H1 (cell line): ENCODE measurements at regions not wholly inside any gene's neighbourhood (a gene's known extent, or its start where the extent isn't known, plus 50 kb on each side); places are given as distances from the start of the nearest gene placed in this dataset.

Experiments used
- CTCF ChIA-PET: fragments of 300-600 bp; sonication (Branson Sonifier 250); formaldehyde crosslinking; loops from one replicate; lab custom pipeline; 2021; ENCODE audit not compliant: partially characterized antibody; lab: Charles Lee
- POLR2A ChIA-PET: fragments of 300-600 bp; sonication (Branson Sonifier 250); formaldehyde crosslinking; loops from one replicate; lab custom pipeline; 2021; ENCODE audit warnings: inconsistent platforms; ENCODE audit not compliant: partially characterized antibody; lab: Charles Lee
- DNase-seq, 2 experiments: peaks; one replicate each; pipeline versions ENCODE4 v3.0.0 to v3.0.0-alpha.2; 2010 to 2022; ENCODE audit warnings: low spot score in 2 of 2, low read depth in 1 of 2, mixed read lengths in 1 of 2
- FAIRE-seq: peaks from 2 replicates; lab custom pipeline; 2011; peaks lifted over from hg19 to GRCh38; lab: Jason Lieb, UNC
- H2AFZ ChIP-seq: 2 replicates; pipeline ENCODE4 v1.8.1; 2012; ENCODE audit warnings: low read length, inconsistent platforms
- H2AK5ac ChIP-seq: 2 replicates; pipeline ENCODE4 v1.6.1; 2013; ENCODE audit warnings: low read depth, low read length
- H2BK120ac ChIP-seq: replicated peaks from 2 replicates; pipeline ENCODE3; 2013; ENCODE audit warnings: low read depth, low read length, inconsistent platforms
- H2BK12ac ChIP-seq: 2 replicates; pipeline ENCODE4 v1.6.1; 2013; ENCODE audit warnings: low read depth, low read length
- H2BK15ac ChIP-seq: 2 replicates; pipeline ENCODE4 v1.6.1; 2013; ENCODE audit warnings: low read length
- H2BK20ac ChIP-seq: 2 replicates; pipeline ENCODE4 v1.6.1; 2013; ENCODE audit warnings: low read length
- H2BK5ac ChIP-seq: 2 replicates; pipeline ENCODE4 v1.6.1; 2013; ENCODE audit warnings: low read depth, low read length
- H3K14ac ChIP-seq: 2 replicates; pipeline ENCODE4 v1.6.1; 2013; ENCODE audit warnings: inconsistent platforms; ENCODE audit not compliant: insufficient read length
- H3K18ac ChIP-seq: 2 replicates; pipeline ENCODE4 v1.6.1; 2013; ENCODE audit warnings: low read length; ENCODE audit errors: extremely low read depth
- H3K23ac ChIP-seq: 2 replicates; pipeline ENCODE4 v1.6.1; 2013; ENCODE audit warnings: inconsistent platforms; ENCODE audit not compliant: insufficient read length
- H3K23me2 ChIP-seq: 2 replicates; pipeline ENCODE4 v1.6.1; 2013; ENCODE audit warnings: low read depth, low read length
- H3K27ac ChIP-seq: 2 replicates; pipeline ENCODE4 v1.6.1; 2011; ENCODE audit warnings: low read depth, low read length, inconsistent platforms
- H3K27me3 ChIP-seq, 4 experiments: replicated peaks in 1 of 4; 1 replicate in 1 of 4; 2 replicates in 3 of 4; pipeline versions ENCODE4 v1.6.1 to v1.8.1; 2011 to 2013; ENCODE audit warnings: low read length in 3 of 4, mild to moderate bottlenecking in 3 of 4, inconsistent platforms in 2 of 4, mixed read lengths in 2 of 4, moderate library complexity in 1 of 4; ENCODE audit not compliant: control insufficient read depth in 3 of 4, insufficient read depth in 3 of 4; ENCODE audit errors: extremely low read depth in 1 of 4
- H3K36me3 ChIP-seq, 4 experiments: 2 replicates each; pipeline versions ENCODE4 v1.6.1 to v1.8.1; 2011 to 2013; ENCODE audit warnings: mild to moderate bottlenecking in 4 of 4, low read length in 3 of 4, moderate library complexity in 2 of 4, control low read depth in 1 of 4, inconsistent platforms in 1 of 4; ENCODE audit not compliant: insufficient read depth in 4 of 4, control insufficient read depth in 2 of 4
- H3K4ac ChIP-seq: replicated peaks from 2 replicates; pipeline ENCODE3; 2013; ENCODE audit warnings: low read length, low read depth, mixed read lengths, inconsistent platforms; ENCODE audit not compliant: insufficient read length
- H3K4me1 ChIP-seq, 4 experiments: replicated peaks in 1 of 4; 1 replicate in 1 of 4; 2 replicates in 3 of 4; pipeline versions ENCODE4 v1.6.1 to v1.8.1; 2011 to 2013; ENCODE audit warnings: low read length in 3 of 4, inconsistent platforms in 2 of 4, mixed read lengths in 1 of 4; ENCODE audit not compliant: insufficient read depth in 4 of 4, control insufficient read depth in 3 of 4
- H3K4me2 ChIP-seq, 2 experiments: 2 replicates each; pipeline versions ENCODE4 v1.6.1 to v1.8.1; 2011 to 2013; ENCODE audit warnings: low read depth in 2 of 2, low read length in 2 of 2, control low read depth in 1 of 2, inconsistent platforms in 1 of 2, mild to moderate bottlenecking in 1 of 2; ENCODE audit not compliant: insufficient read depth in 1 of 2
- H3K4me3 ChIP-seq, 4 experiments: fragments of 200-600, 300-600 bp in 1 of 4; sonication (generic), shearing (Covaris generic), sonication (Bioruptor Twin) in 1 of 4; 2 replicates each; pipeline versions ENCODE4 v1.5.1 to v1.8.1; 2011 to 2016; ENCODE audit warnings: low read length in 4 of 4, low read depth in 3 of 4, control low read depth in 2 of 4, inconsistent platforms in 2 of 4, mild to moderate bottlenecking in 2 of 4, mixed read lengths in 1 of 4, moderate library complexity in 1 of 4; ENCODE audit not compliant: insufficient read depth in 2 of 4; ENCODE audit errors: extremely low read depth in 1 of 4
- H3K56ac ChIP-seq: replicated peaks from 2 replicates; pipeline ENCODE3; 2013; ENCODE audit warnings: low read depth, mild to moderate bottlenecking, mixed read lengths, low read length, inconsistent platforms; ENCODE audit not compliant: insufficient read length
- H3K79me1 ChIP-seq: 2 replicates; pipeline ENCODE4 v1.6.1; 2013; ENCODE audit warnings: low read depth, low read length, control low read depth
- H3K79me2 ChIP-seq, 2 experiments: 2 replicates each; pipeline versions ENCODE4 v1.6.1 to v1.8.1; 2012 to 2013; ENCODE audit warnings: low read length in 2 of 2, mild to moderate bottlenecking in 2 of 2, inconsistent platforms in 1 of 2; ENCODE audit not compliant: insufficient read depth in 2 of 2, control insufficient read depth in 1 of 2
- H3K9ac ChIP-seq, 4 experiments: replicated peaks in 1 of 4; 1 replicate in 1 of 4; 2 replicates in 3 of 4; pipeline versions ENCODE4 v1.6.1 to v1.8.1; 2011 to 2013; ENCODE audit warnings: low read depth in 3 of 4, low read length in 3 of 4, control low read depth in 2 of 4, mild to moderate bottlenecking in 2 of 4, moderate library complexity in 2 of 4, inconsistent platforms in 1 of 4; ENCODE audit errors: extremely low read depth in 1 of 4
- H3K9me3 ChIP-seq, 2 experiments: 2 replicates each; pipeline versions ENCODE4 v1.6.1 to v1.8.1; 2012 to 2013; ENCODE audit warnings: mild to moderate bottlenecking in 2 of 2, moderate library complexity in 2 of 2, control low read depth in 1 of 2, inconsistent platforms in 1 of 2, low read depth in 1 of 2, low read length in 1 of 2, mixed read lengths in 1 of 2; ENCODE audit not compliant: insufficient read depth in 2 of 2
- H4K20me1 ChIP-seq, 2 experiments: replicated peaks in 1 of 2; 2 replicates each; pipeline versions ENCODE3 to v1.8.1; 2011 to 2013; ENCODE audit warnings: inconsistent platforms in 2 of 2, low read length in 2 of 2, mild to moderate bottlenecking in 1 of 2; ENCODE audit not compliant: insufficient read depth in 2 of 2, control insufficient read depth in 1 of 2
- H4K5ac ChIP-seq: 2 replicates; pipeline ENCODE4 v1.6.1; 2013; ENCODE audit warnings: low read length, low read depth, mixed read lengths, inconsistent platforms; ENCODE audit not compliant: insufficient read length
- H4K8ac ChIP-seq: 2 replicates; pipeline ENCODE4 v1.8.0; 2013; ENCODE audit warnings: mild to moderate bottlenecking, moderate library complexity, low read length, inconsistent platforms; ENCODE audit not compliant: insufficient read depth; ENCODE audit errors: extremely low read depth
- H4K91ac ChIP-seq: replicated peaks from 2 replicates; pipeline ENCODE3; 2013; ENCODE audit warnings: low read length, mixed read lengths, inconsistent platforms; ENCODE audit not compliant: insufficient read length
- CBX8 ChIP-seq: fragments of 300-800, 300-1000 bp; sonication (generic); IDR thresholded peaks from 2 replicates; pipeline ENCODE4 v1.7.1; 2016; ENCODE audit warnings: low read depth, low read length, borderline replicate concordance
- GABPA ChIP-seq: IDR thresholded peaks from 2 replicates; pipeline ENCODE4 v1.6.1; 2011; ENCODE audit warnings: mild to moderate bottlenecking, low read length, moderate library complexity, borderline replicate concordance; ENCODE audit not compliant: insufficient read depth
- JUN ChIP-seq: IDR thresholded peaks from 2 replicates; pipeline ENCODE4 v1.6.1; 2011; ENCODE audit warnings: low read depth, mild to moderate bottlenecking, improper control_type of control experiment, low read length
- RXRA ChIP-seq: IDR thresholded peaks from 2 replicates; pipeline ENCODE4 v1.6.1; 2011; ENCODE audit warnings: low read depth, mild to moderate bottlenecking, low read length, moderate library complexity; ENCODE audit not compliant: insufficient read depth
- SIX5 ChIP-seq: IDR thresholded peaks from 2 replicates; pipeline ENCODE4 v1.6.1; 2011; ENCODE audit warnings: mild to moderate bottlenecking, low read depth, low read length
- SRF ChIP-seq: IDR thresholded peaks from 2 replicates; pipeline ENCODE4 v1.6.1; 2011; ENCODE audit warnings: mild to moderate bottlenecking, low read depth, low read length, moderate library complexity
- SUZ12 ChIP-seq: fragments of 200-600 bp; sonication (generic); IDR thresholded peaks from 2 replicates; pipeline ENCODE4 v1.6.1; 2012; ENCODE audit warnings: mild to moderate bottlenecking, inconsistent platforms, low read length, moderate library complexity, mixed read lengths
- TAF1 ChIP-seq: IDR thresholded peaks from 2 replicates; pipeline ENCODE4 v1.6.1; 2011; ENCODE audit warnings: mild to moderate bottlenecking, low read depth, low read length
- TCF12 ChIP-seq: IDR thresholded peaks from 2 replicates; pipeline ENCODE4 v1.6.1; 2011; ENCODE audit warnings: low read depth, mild to moderate bottlenecking, low read length
- WGBS, 2 experiments: shearing (Covaris generic) in 1 of 2; methylation state at CpG; one replicate each; pipeline versions ENCODE4 v1.1.6 to v1.1.7; 2013 to 2015; ENCODE audit warnings: low lambda C conversion rate in 2 of 2, mixed read lengths in 2 of 2, inconsistent platforms in 1 of 2, low coverage in 1 of 2, missing lambda C conversion rate in 1 of 2; ENCODE audit not compliant: insufficient replicate concordance in 2 of 2, insufficient coverage in 1 of 2, insufficient read length in 1 of 2; ENCODE audit errors: extremely low coverage in 1 of 2, missing lambda C conversion rate in 1 of 2; 5-methylcytosine and 5-hydroxymethylcytosine counted together
- TF ChIP-seq, protein P1 (sequence below): IDR thresholded peaks from 2 replicates; pipeline ENCODE4 v1.6.1; 2012; ENCODE audit warnings: low read length, inconsistent platforms
- TF ChIP-seq, protein P2 (sequence below): IDR thresholded peaks from 2 replicates; pipeline ENCODE4 v1.6.1; 2011; ENCODE audit warnings: low read length, improper control_type of control experiment

DNA sequence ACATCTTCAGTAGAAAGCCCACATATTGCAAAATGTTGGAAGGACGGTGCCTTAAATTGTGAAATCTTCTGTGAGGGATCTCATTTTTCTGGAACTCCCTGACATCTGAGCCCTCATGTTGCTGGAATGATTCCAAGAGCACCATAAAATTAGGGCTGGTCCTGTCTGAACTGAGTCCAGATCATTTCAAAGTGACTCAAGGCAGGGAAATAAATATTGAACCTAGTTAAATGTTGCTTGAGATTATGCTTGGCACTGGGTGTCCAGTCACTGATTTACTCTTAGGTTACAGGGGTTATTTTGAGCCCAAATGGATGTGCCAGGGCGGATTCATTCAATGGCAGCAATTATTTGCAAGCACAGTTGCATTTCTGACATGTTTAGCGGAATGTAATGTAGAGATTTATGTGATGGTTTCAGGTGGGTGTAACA, 437.0 kb downstream of the PIK3R1 start:
- H3K27ac ChIP-seq, result no peak overlapping the region
- H2AFZ ChIP-seq, result no peak overlapping the region
- no peaks in the 10 kb centered on the region for H3K9me3 ChIP-seq
- no peak overlapping the region for H3K18ac ChIP-seq
- H4K20me1 ChIP-seq, result no peaks in the 10 kb centered on the region
- no peak overlapping the region for H3K4ac ChIP-seq
- H3K23me2 ChIP-seq, result no peaks in the 10 kb centered on the region
- 93% methylated on average over 3 of the region's 3 CpGs; no CpG with 5 or more reads in 1 of the 2 experiments for WGBS, 2 experiments
- H3K4me3 ChIP-seq, result no peak overlapping the region
- no peak overlapping the region for H2BK12ac ChIP-seq
- ChIA-PET POLR2A (no interaction called here), CTCF (interaction anchor here (5.0 kb wide), 1 partner anchor 9 kb away, joined by 25 read pairs; no protein-coding TSS in a partner anchor)
- no peaks in the 10 kb centered on the region for H3K79me2 ChIP-seq
- no peak overlapping the region for H3K23ac ChIP-seq
- H2AK5ac ChIP-seq, result no peak overlapping the region
- no peak for FAIRE-seq
- no peak overlapping the region for H2BK5ac ChIP-seq
- no peak overlapping the region for H4K8ac ChIP-seq
- H3K56ac ChIP-seq, result no peak overlapping the region
- no peak overlapping the region for H2BK15ac ChIP-seq
- DNase-seq, result no peak
- no peak overlapping the region for H4K5ac ChIP-seq
- H3K36me3 ChIP-seq, result no peaks in the 10 kb centered on the region
- H3K14ac ChIP-seq, result no peak overlapping the region
- H3K9ac ChIP-seq, result no peak overlapping the region
- H3K27me3 ChIP-seq, result no peaks in the 10 kb centered on the region
- H3K79me1 ChIP-seq, result no peaks in the 10 kb centered on the region
- no peak overlapping the region for H4K91ac ChIP-seq
- H3K4me1 ChIP-seq, result peaks cover 0 to 5% (median 1%) of the 10 kb centered on the region in 4 experiments; a peak in 1 of 7 replicates
- no peak overlapping the region for H3K4me2 ChIP-seq
- no peak overlapping the region for H2BK120ac ChIP-seq
- no peak overlapping the region for H2BK20ac ChIP-seq
- TF ChIP-seq JUN (no peak), TCF12 (no peak), CBX8 (no peak), TAF1 (no peak), SRF (no peak), RXRA (no peak), SIX5 (no peak), GABPA (no peak), SUZ12 (no peak)
- TF ChIP-seq, protein P1, sequence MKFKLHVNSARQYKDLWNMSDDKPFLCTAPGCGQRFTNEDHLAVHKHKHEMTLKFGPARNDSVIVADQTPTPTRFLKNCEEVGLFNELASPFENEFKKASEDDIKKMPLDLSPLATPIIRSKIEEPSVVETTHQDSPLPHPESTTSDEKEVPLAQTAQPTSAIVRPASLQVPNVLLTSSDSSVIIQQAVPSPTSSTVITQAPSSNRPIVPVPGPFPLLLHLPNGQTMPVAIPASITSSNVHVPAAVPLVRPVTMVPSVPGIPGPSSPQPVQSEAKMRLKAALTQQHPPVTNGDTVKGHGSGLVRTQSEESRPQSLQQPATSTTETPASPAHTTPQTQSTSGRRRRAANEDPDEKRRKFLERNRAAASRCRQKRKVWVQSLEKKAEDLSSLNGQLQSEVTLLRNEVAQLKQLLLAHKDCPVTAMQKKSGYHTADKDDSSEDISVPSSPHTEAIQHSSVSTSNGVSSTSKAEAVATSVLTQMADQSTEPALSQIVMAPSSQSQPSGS, result no peak
- TF ChIP-seq, protein P2, sequence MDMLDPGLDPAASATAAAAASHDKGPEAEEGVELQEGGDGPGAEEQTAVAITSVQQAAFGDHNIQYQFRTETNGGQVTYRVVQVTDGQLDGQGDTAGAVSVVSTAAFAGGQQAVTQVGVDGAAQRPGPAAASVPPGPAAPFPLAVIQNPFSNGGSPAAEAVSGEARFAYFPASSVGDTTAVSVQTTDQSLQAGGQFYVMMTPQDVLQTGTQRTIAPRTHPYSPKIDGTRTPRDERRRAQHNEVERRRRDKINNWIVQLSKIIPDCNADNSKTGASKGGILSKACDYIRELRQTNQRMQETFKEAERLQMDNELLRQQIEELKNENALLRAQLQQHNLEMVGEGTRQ, result no peak
